Kidney (tissue), 13 donors: ENCODE measurements at regions not wholly inside any gene's neighbourhood (a gene's known extent, or its start where the extent isn't known, plus 50 kb on each side); places are given as distances from the start of the nearest gene placed in this dataset.

Experiments
- DNase-seq, 5 donors: peaks; one replicate each; pipeline ENCODE4 v3.0.0-alpha.2; 2013 to 2020
- FAIRE-seq: peaks from 2 replicates; lab custom pipeline; 2012; peaks lifted over from hg19 to GRCh38; lab: Jason Lieb, UNC
- H3K27ac ChIP-seq, 2 donors: one replicate each; pipeline ENCODE4 v1.7.0; 2013; ENCODE audit warnings: low read depth in 2 of 2, low read length in 2 of 2, inconsistent platforms in 1 of 2
- H3K27me3 ChIP-seq: one replicate; pipeline ENCODE4 v1.7.1; 2013; ENCODE audit warnings: low read length, inconsistent platforms; ENCODE audit not compliant: control insufficient read depth, insufficient read depth
- H3K36me3 ChIP-seq, 3 donors: one replicate each; pipeline versions ENCODE4 v1.7.0 to v1.7.1; 2013; ENCODE audit warnings: low read length in 3 of 3, control low read depth in 1 of 3, inconsistent platforms in 1 of 3; ENCODE audit not compliant: insufficient read depth in 3 of 3, control insufficient read depth in 2 of 3
- H3K4me1 ChIP-seq, 3 donors: one replicate each; pipeline versions ENCODE4 v1.7.0 to v1.7.1; 2013; ENCODE audit warnings: low read length in 3 of 3, inconsistent platforms in 1 of 3, low read depth in 1 of 3; ENCODE audit not compliant: control insufficient read depth in 2 of 3, insufficient read depth in 2 of 3
- H3K4me3 ChIP-seq, 3 donors: one replicate each; pipeline versions ENCODE4 v1.7.0 to v1.8.1; 2013; ENCODE audit warnings: low read length in 3 of 3, control low read depth in 1 of 3, inconsistent platforms in 1 of 3
- H3K9ac ChIP-seq, 3 donors: one replicate each; pipeline versions ENCODE4 v1.7.0 to v1.7.1; 2013; ENCODE audit warnings: low read length in 3 of 3, control low read depth in 1 of 3, inconsistent platforms in 1 of 3
- H3K9me3 ChIP-seq, 3 donors: one replicate each; pipeline versions ENCODE4 v1.7.0 to v1.7.1; 2013; ENCODE audit warnings: low read length in 3 of 3, control low read depth in 1 of 3, inconsistent platforms in 1 of 3; ENCODE audit not compliant: control insufficient read depth in 2 of 3, insufficient read depth in 1 of 3
- intact Hi-C: fragments of 100-400 bp; cut with DNase I; formaldehyde crosslinking; loops from one replicate; pipeline ENCODE4 v1.11.1; 2022
- TF ChIP-seq, protein P1 (sequence below): IDR thresholded peaks from 3 replicates; pipeline ENCODE4 v1.5.1; 2012; ENCODE audit warnings: mild to moderate bottlenecking, moderate library complexity, borderline replicate concordance; ENCODE audit not compliant: insufficient read depth; ENCODE audit errors: extremely low read depth
- donor health status: control.
- donor health status: control.
- donor health status: control.
- donor health status: control.
- donor health status: control.
- donor health status: DM: yes; HTN: yes; CAD: no.
- donor health status: Normal renal cell carcinoma (clear cell type).

DNA sequence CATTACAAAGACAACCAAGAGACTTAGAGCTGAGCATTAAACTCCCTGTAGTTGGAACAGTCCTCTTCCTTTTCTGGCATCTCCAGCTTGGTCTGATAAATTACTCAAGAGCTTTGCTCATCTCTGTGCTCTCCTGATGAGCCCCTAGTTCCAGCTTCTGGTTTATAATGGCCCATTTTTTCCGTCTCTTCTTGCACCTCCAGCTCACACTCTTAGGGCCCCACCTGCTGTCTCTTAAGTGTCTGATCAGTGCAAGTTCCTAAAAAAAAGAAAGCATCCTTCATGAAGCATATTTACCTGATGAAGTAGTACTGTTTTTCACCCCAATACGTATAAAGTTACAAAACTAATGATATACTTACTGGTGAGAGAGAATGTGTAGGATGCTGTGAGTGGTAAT is 822.9 kb downstream of the RNF144A start:
- Histone ChIP-seq H3K27ac (no peak overlapping the region), H3K36me3 (no peaks in the 10 kb centered on the region), H3K4me1 (peaks cover 0 to 2% (median 0%) of the 10 kb centered on the region in 3 donors), H3K4me3 (no peak overlapping the region), H3K9me3 (no peaks in the 10 kb centered on the region), H3K9ac (no peak overlapping the region), H3K27me3 (no peaks in the 10 kb centered on the region)
- no peak for DNase-seq
- FAIRE-seq: no peak
- intact Hi-C loops: no loop called here
- TF ChIP-seq, protein P1, sequence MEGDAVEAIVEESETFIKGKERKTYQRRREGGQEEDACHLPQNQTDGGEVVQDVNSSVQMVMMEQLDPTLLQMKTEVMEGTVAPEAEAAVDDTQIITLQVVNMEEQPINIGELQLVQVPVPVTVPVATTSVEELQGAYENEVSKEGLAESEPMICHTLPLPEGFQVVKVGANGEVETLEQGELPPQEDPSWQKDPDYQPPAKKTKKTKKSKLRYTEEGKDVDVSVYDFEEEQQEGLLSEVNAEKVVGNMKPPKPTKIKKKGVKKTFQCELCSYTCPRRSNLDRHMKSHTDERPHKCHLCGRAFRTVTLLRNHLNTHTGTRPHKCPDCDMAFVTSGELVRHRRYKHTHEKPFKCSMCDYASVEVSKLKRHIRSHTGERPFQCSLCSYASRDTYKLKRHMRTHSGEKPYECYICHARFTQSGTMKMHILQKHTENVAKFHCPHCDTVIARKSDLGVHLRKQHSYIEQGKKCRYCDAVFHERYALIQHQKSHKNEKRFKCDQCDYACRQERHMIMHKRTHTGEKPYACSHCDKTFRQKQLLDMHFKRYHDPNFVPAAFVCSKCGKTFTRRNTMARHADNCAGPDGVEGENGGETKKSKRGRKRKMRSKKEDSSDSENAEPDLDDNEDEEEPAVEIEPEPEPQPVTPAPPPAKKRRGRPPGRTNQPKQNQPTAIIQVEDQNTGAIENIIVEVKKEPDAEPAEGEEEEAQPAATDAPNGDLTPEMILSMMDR: no peak

- H3K4me3 ChIP-seq: no peak overlapping the region
- no peaks in the 10 kb centered on the region for H3K4me1 ChIP-seq
- H3K9me3 ChIP-seq: no peaks in the 10 kb centered on the region
- H3K27me3 ChIP-seq: no peaks in the 10 kb centered on the region
- no peak for DNase-seq
- H3K27ac ChIP-seq: no peak overlapping the region
- FAIRE-seq: no peak
- TF ChIP-seq, protein P1: no peak
- H3K9ac ChIP-seq: no peak overlapping the region
- no peaks in the 10 kb centered on the region for H3K36me3 ChIP-seq
- intact Hi-C loops: no loop called here
Observed at GRCh38 chr2:7742301-7742700, 825.1 kb downstream of the RNF144A start.

- H3K4me3 ChIP-seq: no peak overlapping the region
- H3K27ac ChIP-seq: no peak overlapping the region
- TF ChIP-seq, protein P1: no peak
- no peaks in the 10 kb centered on the region for H3K27me3 ChIP-seq
- intact Hi-C loops: no loop called here
- no peak overlapping the region for H3K9ac ChIP-seq
- no peaks in the 10 kb centered on the region for H3K36me3 ChIP-seq
- H3K4me1 ChIP-seq: no peaks in the 10 kb centered on the region
- FAIRE-seq (no peak), DNase-seq (no peak)
- no peaks in the 10 kb centered on the region for H3K9me3 ChIP-seq
Observed at GRCh38 chr2:7744827-7745226, 827.6 kb downstream of the RNF144A start.

DNA sequence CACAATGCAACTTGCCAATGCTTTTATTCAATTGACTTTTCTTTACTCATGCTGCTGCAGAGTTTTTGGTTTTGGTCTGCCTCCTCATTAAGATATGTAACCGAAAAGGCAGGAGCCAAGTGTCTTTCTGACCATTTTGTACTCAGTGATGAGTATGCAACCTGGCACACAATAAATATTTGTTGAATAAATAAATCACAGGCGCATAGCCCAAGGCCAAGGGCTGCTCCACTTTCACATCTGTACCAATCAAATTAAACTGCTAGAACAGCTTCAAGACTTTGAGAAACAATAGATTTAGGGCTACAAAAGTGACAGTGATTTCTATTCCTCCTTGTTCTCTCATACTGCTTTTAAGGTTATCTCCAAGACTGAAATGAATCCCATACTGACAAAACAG is 828.2 kb downstream of the RNF144A start:
- DNase-seq: no peak
- no peaks in the 10 kb centered on the region for H3K27me3 ChIP-seq
- FAIRE-seq: no peak
- H3K4me1 ChIP-seq: no peaks in the 10 kb centered on the region
- no peak overlapping the region for H3K4me3 ChIP-seq
- no peak overlapping the region for H3K27ac ChIP-seq
- TF ChIP-seq, protein P1: no peak
- H3K9me3 ChIP-seq: no peaks in the 10 kb centered on the region
- H3K9ac ChIP-seq: no peak overlapping the region
- intact Hi-C loops: no loop called here
- H3K36me3 ChIP-seq: no peaks in the 10 kb centered on the region
